ENCODE measurements at regions not wholly inside any gene's neighbourhood (a gene's known extent, or its start where the extent isn't known, plus 50 kb on each side); places are given as distances from the start of the nearest gene placed in this dataset.

DNA sequence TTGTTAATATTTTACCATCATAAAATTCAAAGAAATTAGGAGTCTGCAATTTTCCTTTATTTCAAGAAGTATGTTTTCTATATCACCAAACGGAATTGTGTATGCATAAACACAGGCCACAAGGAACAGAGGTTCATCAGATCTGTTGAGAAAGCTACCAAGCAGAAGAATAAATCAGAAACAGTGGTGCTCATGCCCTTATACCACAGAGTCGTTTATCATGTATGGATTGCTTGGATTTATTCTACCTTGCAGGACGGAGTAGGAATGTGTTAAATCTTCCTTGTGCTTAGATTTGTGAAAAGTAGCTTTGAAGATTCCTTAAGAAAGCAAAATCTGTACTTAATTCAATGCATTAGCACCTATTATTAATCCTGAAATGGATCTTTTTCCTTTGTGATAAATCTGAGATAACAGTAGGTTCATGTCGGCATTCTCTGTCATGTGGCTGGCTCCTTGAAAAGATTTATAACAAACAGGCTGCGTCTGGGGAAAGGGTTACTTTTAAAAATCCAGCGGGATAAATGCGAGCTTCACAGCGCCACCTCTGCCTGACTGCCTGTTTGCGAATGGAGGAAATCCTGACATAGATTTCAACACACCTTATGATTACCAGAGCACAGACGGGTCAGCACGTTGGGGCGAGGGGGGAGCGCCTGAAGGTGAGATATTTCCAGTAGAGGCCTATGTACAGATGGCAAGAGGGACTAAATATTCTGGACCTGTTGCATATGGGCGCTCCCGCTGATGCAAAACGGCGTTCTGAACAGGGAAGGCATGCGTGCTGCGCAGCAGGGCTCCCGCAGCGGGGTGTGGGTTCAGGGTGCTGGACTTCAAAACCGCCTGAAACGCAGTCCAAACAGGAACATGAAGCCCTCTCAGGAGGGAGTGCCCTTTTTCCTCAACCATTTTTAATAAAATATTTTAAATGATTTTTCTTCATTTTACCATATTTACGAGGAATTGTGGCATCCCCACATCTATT, 445.5 kb upstream of the SGCG start:
- H3K4me3 ChIP-seq (ENCODE audit: low read depth, low read length), result no peak overlapping the region
- peak; percentile 7 for DNase-seq (ENCODE audit: low read depth)
- TF ChIP-seq MYC (IDR thresholded peaks at IDR 0.05; ENCODE audit: low read depth, low read length), result no peak
- TF ChIP-seq, protein P1, sequence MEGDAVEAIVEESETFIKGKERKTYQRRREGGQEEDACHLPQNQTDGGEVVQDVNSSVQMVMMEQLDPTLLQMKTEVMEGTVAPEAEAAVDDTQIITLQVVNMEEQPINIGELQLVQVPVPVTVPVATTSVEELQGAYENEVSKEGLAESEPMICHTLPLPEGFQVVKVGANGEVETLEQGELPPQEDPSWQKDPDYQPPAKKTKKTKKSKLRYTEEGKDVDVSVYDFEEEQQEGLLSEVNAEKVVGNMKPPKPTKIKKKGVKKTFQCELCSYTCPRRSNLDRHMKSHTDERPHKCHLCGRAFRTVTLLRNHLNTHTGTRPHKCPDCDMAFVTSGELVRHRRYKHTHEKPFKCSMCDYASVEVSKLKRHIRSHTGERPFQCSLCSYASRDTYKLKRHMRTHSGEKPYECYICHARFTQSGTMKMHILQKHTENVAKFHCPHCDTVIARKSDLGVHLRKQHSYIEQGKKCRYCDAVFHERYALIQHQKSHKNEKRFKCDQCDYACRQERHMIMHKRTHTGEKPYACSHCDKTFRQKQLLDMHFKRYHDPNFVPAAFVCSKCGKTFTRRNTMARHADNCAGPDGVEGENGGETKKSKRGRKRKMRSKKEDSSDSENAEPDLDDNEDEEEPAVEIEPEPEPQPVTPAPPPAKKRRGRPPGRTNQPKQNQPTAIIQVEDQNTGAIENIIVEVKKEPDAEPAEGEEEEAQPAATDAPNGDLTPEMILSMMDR (IDR thresholded peaks at IDR 0.05; ENCODE audit: low read depth, low read length), result peak; percentile 2

DNA sequence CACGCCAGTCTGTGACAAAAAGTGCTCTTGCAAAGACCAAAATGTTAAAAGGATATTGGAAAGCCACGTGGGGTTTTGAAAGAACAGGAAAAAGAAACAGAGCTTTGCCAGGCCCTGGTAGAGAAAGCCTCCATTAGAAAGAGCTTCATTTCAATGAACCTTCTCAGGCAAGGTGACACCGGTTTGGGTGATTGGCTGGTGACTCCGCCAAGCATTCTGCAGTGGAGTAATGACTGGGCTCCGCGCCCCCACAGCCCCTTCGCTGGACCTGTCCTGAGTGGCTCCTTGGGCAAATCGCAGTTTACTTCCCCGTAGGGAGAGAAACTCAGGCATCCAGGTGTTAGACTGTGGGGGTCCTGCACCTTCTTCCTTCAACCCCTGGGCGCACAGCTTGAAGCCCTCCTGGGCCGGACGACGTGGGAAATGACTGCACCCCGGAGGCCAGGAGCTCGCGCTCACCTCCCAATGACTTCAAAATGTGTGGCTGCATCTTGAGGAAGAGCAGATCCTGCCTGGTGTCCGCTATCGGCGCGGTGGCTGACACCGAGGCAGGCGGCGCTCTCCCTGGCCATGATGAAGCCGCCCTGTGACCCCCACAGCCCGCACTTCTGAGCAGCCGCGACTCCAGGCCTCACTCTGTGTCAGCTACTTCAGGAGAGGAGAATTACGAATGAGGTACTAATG, 444.6 kb upstream of the SGCG start:
- no peak for DNase-seq (ENCODE audit: low read depth)
- no peak for TF ChIP-seq MYC (IDR thresholded peaks at IDR 0.05; ENCODE audit: low read depth, low read length)
- no peak for TF ChIP-seq POLR2A (IDR thresholded peaks at IDR 0.05; ENCODE audit: extremely low read depth, insufficient read length)
- TF ChIP-seq, protein P2, sequence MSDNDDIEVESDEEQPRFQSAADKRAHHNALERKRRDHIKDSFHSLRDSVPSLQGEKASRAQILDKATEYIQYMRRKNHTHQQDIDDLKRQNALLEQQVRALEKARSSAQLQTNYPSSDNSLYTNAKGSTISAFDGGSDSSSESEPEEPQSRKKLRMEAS (IDR thresholded peaks at IDR 0.05; ENCODE audit: low read depth, low read length), result no peak
- TF ChIP-seq, protein P1 (IDR thresholded peaks at IDR 0.05; ENCODE audit: low read depth, low read length), result no peak
- no peak overlapping the region for H3K4me3 ChIP-seq (ENCODE audit: low read depth, low read length)

DNA sequence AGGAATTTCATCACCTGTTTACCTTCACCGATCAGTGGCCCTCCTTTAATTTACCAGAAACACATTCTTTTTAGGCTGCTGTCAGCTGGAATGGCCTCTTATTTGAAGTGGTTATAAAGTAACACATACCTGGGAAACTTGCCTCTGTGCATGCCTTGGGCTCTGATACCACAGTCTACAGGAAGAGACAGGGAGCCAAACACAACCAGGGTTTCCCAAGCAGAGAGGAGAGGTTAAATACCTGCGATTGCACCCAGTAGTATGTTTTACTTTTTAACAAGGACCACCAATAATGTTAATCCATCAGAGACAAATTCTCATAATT, 444.0 kb upstream of the SGCG start:
- DNase-seq (ENCODE audit: low read depth), result no peak
- no peak overlapping the region for H3K4me3 ChIP-seq (ENCODE audit: low read depth, low read length)
- TF ChIP-seq, protein P1 (IDR thresholded peaks at IDR 0.05; ENCODE audit: low read depth, low read length), result no peak
- no peak for TF ChIP-seq MYC (IDR thresholded peaks at IDR 0.05; ENCODE audit: low read depth, low read length)
- TF ChIP-seq, protein P2 (IDR thresholded peaks at IDR 0.05; ENCODE audit: low read depth, low read length), result no peak

DNA sequence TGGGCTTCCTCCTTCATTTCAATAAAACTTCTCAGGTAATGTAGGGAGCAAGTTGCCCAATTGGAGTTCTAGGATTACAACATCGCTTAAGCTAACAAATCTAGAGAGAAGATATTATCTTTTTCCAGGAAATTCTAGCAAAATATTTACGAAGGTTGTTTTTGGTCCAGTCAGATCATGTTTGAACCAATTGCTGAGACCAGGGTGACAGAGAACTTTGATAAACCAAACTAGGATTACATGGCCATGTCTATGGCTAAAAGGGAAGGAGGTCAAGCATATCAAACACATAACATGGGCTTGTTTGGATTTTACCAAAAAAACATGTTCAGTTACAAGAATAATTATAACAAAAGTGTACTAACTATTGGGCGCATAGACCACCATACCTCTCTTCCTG, 442.4 kb upstream of the SGCG start:
- DNase-seq (ENCODE audit: low read depth), result no peak
- TF ChIP-seq, protein P1 (IDR thresholded peaks at IDR 0.05; ENCODE audit: low read depth, low read length), result no peak
- TF ChIP-seq MYC (IDR thresholded peaks at IDR 0.05; ENCODE audit: low read depth, low read length) (no peak), POLR2A (IDR thresholded peaks at IDR 0.05; ENCODE audit: extremely low read depth, insufficient read length) (no peak)
- TF ChIP-seq, protein P2 (IDR thresholded peaks at IDR 0.05; ENCODE audit: low read depth, low read length), result no peak
- no peak overlapping the region for H3K4me3 ChIP-seq (ENCODE audit: low read depth, low read length)

DNA sequence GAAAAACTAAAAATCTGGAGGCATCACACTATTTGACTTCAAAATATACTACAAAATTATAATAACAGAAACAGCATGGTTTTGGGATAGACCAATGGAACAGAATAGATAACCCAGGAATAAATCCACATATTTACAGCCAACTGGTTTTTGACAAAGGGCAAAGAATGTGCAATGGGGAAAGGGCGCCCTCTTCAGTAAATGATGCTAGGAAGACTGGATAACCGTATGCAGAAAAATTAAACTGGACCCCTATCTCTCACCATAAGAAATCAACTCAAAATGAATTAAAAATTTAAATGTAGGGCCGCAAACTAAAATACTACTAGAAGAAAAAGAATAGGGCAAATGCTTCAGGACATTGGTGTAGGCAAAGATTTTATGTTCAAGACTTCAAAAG, 440.5 kb upstream of the SGCG start:
- TF ChIP-seq, protein P1 (IDR thresholded peaks at IDR 0.05; ENCODE audit: low read depth, low read length), result peak; percentile 48
- no peak for TF ChIP-seq MYC (IDR thresholded peaks at IDR 0.05; ENCODE audit: low read depth, low read length)
- no peak for TF ChIP-seq POLR2A (IDR thresholded peaks at IDR 0.05; ENCODE audit: extremely low read depth, insufficient read length)
- DNase-seq (ENCODE audit: low read depth), result peak; percentile 42
- H3K4me3 ChIP-seq (ENCODE audit: low read depth, low read length), result no peak overlapping the region
